GM23248 (cell line): ENCODE measurements at regions not wholly inside any gene's neighbourhood (a gene's known extent, or its start where the extent isn't known, plus 50 kb on each side); places are given as distances from the start of the nearest gene placed in this dataset.

Source experiments
- DNase-seq: peaks from one replicate; pipeline ENCODE4 v3.0.0-alpha.2; 2015
- H2AFZ ChIP-seq: fragments of 200-600 bp; sonication (generic); 2 replicates; pipeline ENCODE4 v1.6.1; 2016; ENCODE audit warnings: antibody characterized with exemption
- H3F3A ChIP-seq: fragments of 200-600 bp; sonication (generic); 2 replicates; pipeline ENCODE4 v1.6.1; 2016; ENCODE audit warnings: mild to moderate bottlenecking, antibody characterized with exemption, mixed run types; ENCODE audit not compliant: insufficient read depth
- H3K27ac ChIP-seq: fragments of 200-600 bp; sonication (generic); 2 replicates; pipeline ENCODE4 v1.5.1; 2016; ENCODE audit warnings: mild to moderate bottlenecking
- H3K27me3 ChIP-seq: fragments of 200-600 bp; sonication (generic); replicated peaks from 2 replicates; pipeline ENCODE4 v1.6.1; 2016; ENCODE audit warnings: mild to moderate bottlenecking; ENCODE audit not compliant: insufficient read depth
- H3K36me3 ChIP-seq: fragments of 200-600 bp; sonication (generic); 2 replicates; pipeline ENCODE4 v1.6.1; 2016; ENCODE audit warnings: low read depth, mild to moderate bottlenecking
- H3K4me1 ChIP-seq: fragments of 200-600 bp; sonication (generic); 2 replicates; pipeline ENCODE4 v1.6.1; 2016; ENCODE audit warnings: mild to moderate bottlenecking; ENCODE audit not compliant: insufficient read depth
- H3K4me2 ChIP-seq: fragments of 200-600 bp; sonication (generic); one replicate; pipeline ENCODE4 v1.6.1; 2016; ENCODE audit warnings: mild to moderate bottlenecking; ENCODE audit not compliant: unreplicated experiment
- H3K4me3 ChIP-seq: fragments of 200-600 bp; sonication (generic); 2 replicates; pipeline ENCODE4 v1.5.1; 2016; ENCODE audit warnings: mild to moderate bottlenecking
- H3K79me2 ChIP-seq: fragments of 200-600 bp; sonication (generic); 2 replicates; pipeline ENCODE4 v1.6.1; 2016; ENCODE audit warnings: mild to moderate bottlenecking; ENCODE audit not compliant: insufficient read depth
- H3K9ac ChIP-seq: fragments of 200-600 bp; sonication (generic); 2 replicates; pipeline ENCODE4 v1.6.1; 2016; ENCODE audit warnings: mild to moderate bottlenecking
- H3K9me2 ChIP-seq: fragments of 200-600 bp; sonication (generic); 2 replicates; pipeline ENCODE4 v1.6.1; 2016; ENCODE audit warnings: mixed run types, mild to moderate bottlenecking, moderate library complexity; ENCODE audit not compliant: insufficient read depth
- H3K9me3 ChIP-seq: fragments of 200-600 bp; sonication (generic); one replicate; pipeline ENCODE4 v1.6.1; 2017; ENCODE audit warnings: low read depth
- H4K20me1 ChIP-seq: fragments of 200-600 bp; sonication (generic); 2 replicates; pipeline ENCODE4 v1.6.0; 2016; ENCODE audit not compliant: insufficient read depth
- EZH2 ChIP-seq: fragments of 200-600 bp; sonication (generic); IDR thresholded peaks from 2 replicates; pipeline ENCODE4 v1.6.1; 2018; ENCODE audit warnings: antibody characterized with exemption, mild to moderate bottlenecking; ENCODE audit not compliant: insufficient read depth, poor library complexity, severe bottlenecking
- EZH2phosphoT487 ChIP-seq: fragments of 200-600 bp; sonication (generic); IDR thresholded peaks from 2 replicates; pipeline ENCODE4 v1.6.1; 2018; ENCODE audit warnings: antibody characterized with exemption, moderate library complexity, mild to moderate bottlenecking, low read depth; ENCODE audit not compliant: insufficient read depth
- WGBS, 2 experiments: methylation state at CpG; one replicate each; pipeline ENCODE4 v1.1.6; 2015 to 2017; ENCODE audit warnings: low lambda C conversion rate in 2 of 2, low coverage in 1 of 2; ENCODE audit errors: missing lambda C conversion rate in 2 of 2; 5-methylcytosine and 5-hydroxymethylcytosine counted together
- in situ Hi-C: fragments of 300-500 bp; cut with MboI; formaldehyde crosslinking; loops from 2 replicates; pipeline ENCODE4 v1.15.0; 2020

DNA sequence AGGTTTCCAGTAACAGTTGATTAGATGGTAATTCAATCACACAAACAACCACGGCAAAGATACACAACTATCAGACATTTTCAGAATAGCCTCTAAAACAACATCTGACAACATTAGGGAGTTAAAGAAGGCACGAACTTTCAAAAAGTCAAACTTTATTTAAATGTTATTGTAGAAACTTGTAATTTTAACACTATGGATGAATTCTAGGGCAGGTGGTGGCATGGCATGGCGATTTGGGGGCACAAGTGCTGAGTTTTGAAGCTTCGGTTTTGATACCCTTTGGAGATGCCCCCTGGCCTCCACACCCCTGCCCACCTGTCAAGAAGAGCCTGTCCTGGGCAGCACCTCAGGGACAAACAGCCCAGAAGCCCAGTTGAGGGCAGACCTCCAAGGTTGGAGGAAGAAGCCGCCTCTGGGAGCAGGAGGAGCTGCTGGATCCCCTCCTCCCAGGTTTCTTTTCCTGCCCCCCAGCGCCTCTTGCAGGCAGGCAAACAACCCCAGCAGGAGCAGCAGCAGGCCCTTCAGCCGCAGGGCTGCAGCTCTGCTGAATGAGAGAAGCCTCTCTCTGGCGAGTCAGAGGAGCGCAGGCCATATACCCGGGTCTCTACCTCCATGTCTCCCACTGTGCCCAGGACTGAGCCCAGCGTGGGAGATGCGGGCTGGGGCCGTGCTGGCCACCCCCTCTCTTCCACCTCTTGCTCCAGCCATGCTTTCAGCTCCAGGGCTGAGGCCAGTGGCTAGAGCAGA, 102.1 kb upstream of the IGLL5 start:
- H3K27me3 ChIP-seq: peaks cover 11% of the 10 kb centered on the region
- WGBS, 2 experiments: 57 to 64% methylated on average over 13 of the region's 13 CpGs

GRCh38 chr22:22786301-22787115, 101.1 kb upstream of the IGLL5 start:
- no peak overlapping the region for H3K4me3 ChIP-seq
- H3K4me2 ChIP-seq: no peak overlapping the region
- no peaks in the 10 kb centered on the region for H3K79me2 ChIP-seq
- peaks cover 11% of the 10 kb centered on the region for H3K27me3 ChIP-seq
- TF ChIP-seq EZH2: no peak
- no peak for TF ChIP-seq EZH2phosphoT487
- DNase-seq: no peak
- no peak overlapping the region for H3K27ac ChIP-seq
- no peaks in the 10 kb centered on the region for H4K20me1 ChIP-seq
- WGBS, 2 experiments: 41 to 45% methylated on average over 18 of the region's 18 CpGs
- no peak overlapping the region for H2AFZ ChIP-seq
- no peaks in the 10 kb centered on the region for H3K9me2 ChIP-seq
- no peak overlapping the region for H3K9ac ChIP-seq
- H3F3A ChIP-seq: no peaks in the 10 kb centered on the region
- no peaks in the 10 kb centered on the region for H3K9me3 ChIP-seq
- in situ Hi-C loops: no loop called here
- H3K36me3 ChIP-seq: no peaks in the 10 kb centered on the region
- H3K4me1 ChIP-seq: no peaks in the 10 kb centered on the region

More for the DNA sequence above, 102.1 kb upstream of the IGLL5 start:
- Histone ChIP-seq H3K9me2 (no peaks in the 10 kb centered on the region), H3K4me1 (no peaks in the 10 kb centered on the region), H3K9me3 (no peaks in the 10 kb centered on the region), H3K36me3 (no peaks in the 10 kb centered on the region), H3K4me2 (no peak overlapping the region), H2AFZ (no peak overlapping the region), H3F3A (no peaks in the 10 kb centered on the region), H3K4me3 (no peak overlapping the region), H3K79me2 (no peaks in the 10 kb centered on the region), H3K27ac (no peak overlapping the region), H4K20me1 (no peaks in the 10 kb centered on the region), H3K9ac (no peak overlapping the region)
- DNase-seq: no peak
- in situ Hi-C loops: no loop called here
- TF ChIP-seq EZH2 (no peak), EZH2phosphoT487 (no peak)

DNA sequence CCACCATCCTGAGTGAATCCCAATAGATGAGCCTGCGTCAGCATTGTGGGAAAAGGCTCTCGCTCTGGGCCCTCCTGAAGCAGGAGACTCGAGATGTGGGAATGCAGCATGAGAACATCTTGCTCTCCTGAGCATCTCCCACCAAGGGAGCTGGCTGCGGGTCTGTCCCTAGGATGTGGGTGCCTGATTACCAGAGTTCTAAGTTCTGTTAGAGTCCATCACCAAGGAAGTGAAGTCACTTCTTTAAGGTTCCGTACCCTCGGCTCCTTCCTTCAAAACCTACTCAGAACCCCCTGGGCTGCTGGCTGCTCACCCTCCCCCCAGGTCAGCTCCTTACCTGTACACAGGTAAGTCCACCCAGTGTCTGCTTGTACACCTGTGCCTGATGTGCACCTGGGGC, 100.5 kb upstream of the IGLL5 start:
- Histone ChIP-seq H3K9ac (no peak overlapping the region), H3K4me2 (no peak overlapping the region), H3K27ac (no peak overlapping the region), H3K9me3 (no peaks in the 10 kb centered on the region), H3K4me3 (no peak overlapping the region), H3K79me2 (no peaks in the 10 kb centered on the region), H3K4me1 (no peaks in the 10 kb centered on the region), H3F3A (no peaks in the 10 kb centered on the region), H3K36me3 (no peaks in the 10 kb centered on the region), H2AFZ (no peak overlapping the region), H3K9me2 (no peaks in the 10 kb centered on the region), H4K20me1 (no peaks in the 10 kb centered on the region), H3K27me3 (peaks cover 11% of the 10 kb centered on the region)
- no peak for TF ChIP-seq EZH2phosphoT487
- TF ChIP-seq EZH2: no peak
- no peak for DNase-seq
- in situ Hi-C loops: no loop called here
- 70 to 83% methylated on average over 6 of the region's 6 CpGs for WGBS, 2 experiments

DNA sequence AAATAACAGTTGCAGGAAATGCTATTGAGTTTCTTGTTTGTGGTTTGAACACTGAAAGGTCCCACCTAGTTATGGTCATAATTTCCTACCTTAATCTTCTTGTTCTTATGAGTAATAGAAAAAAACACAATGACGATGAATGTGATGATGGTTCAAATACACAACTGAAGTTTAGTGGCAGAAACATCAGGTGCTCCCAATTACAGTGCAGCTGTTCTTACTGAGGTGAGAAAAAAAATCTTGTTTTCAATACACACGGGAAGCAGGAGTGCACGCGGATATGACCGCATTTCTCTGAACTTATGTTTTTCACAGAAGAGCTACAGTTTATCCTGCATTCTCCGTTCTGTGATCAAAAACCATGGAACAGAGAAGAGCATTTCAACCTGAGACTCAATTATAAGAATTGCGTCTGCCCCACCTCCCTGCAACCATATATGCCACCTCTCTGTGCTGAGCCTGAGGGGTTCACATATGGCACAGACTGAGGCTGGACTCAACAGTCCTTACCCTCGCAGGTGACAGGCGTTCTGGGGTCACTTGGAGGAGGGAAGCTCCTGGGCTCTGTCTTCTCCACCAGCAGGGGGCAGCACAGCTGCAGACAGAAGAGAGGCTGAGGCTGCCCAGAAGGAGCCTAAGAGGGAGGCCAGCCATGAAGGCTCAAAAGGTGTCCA, 99.7 kb upstream of the IGLL5 start:
- Histone ChIP-seq H3K4me3 (no peak overlapping the region), H3K9ac (no peak overlapping the region), H3K9me2 (no peaks in the 10 kb centered on the region), H3K4me1 (no peaks in the 10 kb centered on the region), H3K4me2 (no peak overlapping the region), H3K79me2 (no peaks in the 10 kb centered on the region), H3K27me3 (peaks cover 11% of the 10 kb centered on the region), H3K9me3 (no peaks in the 10 kb centered on the region), H3K27ac (no peak overlapping the region), H4K20me1 (no peaks in the 10 kb centered on the region), H2AFZ (no peak overlapping the region), H3F3A (no peaks in the 10 kb centered on the region), H3K36me3 (no peaks in the 10 kb centered on the region)
- in situ Hi-C loops: no loop called here
- peak; percentile 68 for DNase-seq
- WGBS, 2 experiments: 7 to 10% methylated on average over 9 of the region's 9 CpGs
- TF ChIP-seq EZH2phosphoT487 (no peak), EZH2 (no peak)
